GM19397 (cell line): ENCODE measurements at regions not wholly inside any gene's neighbourhood (a gene's known extent, or its start where the extent isn't known, plus 50 kb on each side); places are given as distances from the start of the nearest gene placed in this dataset.

Source experiments
- ATAC-seq: cut with Tn5 transposase; IDR thresholded peaks from one replicate; pipeline ENCODE4 v1.9.1; 2021; ENCODE audit warnings: mild to moderate bottlenecking, moderate library complexity; ENCODE audit not compliant: unreplicated experiment

GRCh38 chr2:219692521-219692920 lies 65.1 kb downstream of the SLC4A3 start:
- ATAC-seq, result no peak

GRCh38 chr2:219695145-219695709 lies 67.8 kb downstream of the SLC4A3 start:
- ATAC-seq, result no peak

DNA sequence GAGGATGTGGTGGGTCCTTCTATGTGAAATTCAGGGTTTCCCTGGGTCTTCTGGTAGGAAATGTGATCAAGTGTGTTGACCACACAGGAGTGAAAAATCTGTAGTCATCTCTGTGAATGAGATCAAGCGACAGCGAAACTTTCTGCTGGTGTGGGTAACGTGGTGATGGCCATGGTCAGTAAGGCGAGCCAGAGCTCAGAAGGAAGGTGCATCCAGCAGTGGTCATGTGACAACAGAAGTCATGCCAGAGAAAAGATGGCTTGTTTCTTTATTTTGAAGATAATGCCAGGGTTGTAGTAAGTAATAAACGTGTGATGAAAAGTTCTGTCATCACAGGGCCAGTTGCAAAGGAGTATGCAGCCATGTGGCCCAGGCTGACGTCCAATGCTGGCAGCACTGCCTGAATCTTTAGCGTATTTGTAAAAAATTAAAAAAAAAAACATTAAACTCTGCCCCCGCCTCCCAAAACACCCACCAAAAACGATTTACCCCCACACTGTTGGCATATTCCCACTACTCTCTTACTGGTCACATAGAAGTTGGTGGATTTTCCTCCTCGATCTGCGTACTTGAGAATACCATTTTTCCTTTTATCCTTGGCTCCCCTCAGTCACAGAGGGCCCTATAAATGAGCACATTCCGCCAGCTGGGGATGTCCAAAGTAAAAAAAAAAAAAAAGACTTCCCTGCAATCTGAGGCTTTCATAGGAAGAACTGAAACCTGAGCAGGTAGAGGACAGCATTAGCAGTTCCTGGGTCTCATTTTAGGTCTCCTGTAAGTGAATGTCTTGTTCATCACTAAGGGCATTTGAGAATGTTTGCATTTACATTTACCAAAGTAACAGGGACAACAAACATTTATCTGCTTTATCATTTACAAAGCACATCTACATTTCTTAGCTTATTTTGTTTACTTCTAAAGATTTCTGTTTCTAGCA lies 70.6 kb downstream of the SLC4A3 start:
- no peak for ATAC-seq

DNA sequence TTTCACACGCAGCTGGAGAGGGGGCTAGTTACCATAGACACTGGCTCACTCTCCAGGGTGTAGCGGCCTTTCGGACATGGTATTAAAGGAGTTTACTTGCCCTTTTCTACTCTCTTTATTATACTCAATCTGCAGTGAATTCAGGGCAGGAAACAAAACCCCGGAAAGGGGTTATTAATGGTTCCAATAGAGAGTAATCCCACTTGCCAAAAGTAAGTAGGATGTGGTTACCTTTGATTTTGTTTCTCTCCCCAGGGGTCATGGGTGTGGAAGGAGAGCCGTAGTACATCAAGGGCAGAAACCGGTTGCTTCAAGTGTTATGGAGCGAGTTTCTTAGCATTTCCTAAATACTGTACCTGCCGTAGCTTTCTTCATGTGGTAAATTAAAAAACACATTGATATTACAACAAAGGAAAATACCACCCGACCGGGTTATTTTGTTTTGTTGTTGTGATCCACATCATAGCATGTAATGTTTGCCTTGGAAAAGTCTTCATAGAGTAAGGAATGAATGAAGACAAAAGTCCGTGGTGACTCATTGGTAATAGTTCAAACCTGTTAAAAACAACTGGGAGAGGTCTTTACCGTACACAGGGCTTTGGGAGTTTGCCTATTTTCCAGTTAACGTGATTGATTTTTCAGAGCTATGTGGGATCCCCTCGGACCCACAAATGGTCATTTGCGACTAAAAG lies 71.5 kb downstream of the SLC4A3 start:
- ATAC-seq, result no peak

GRCh38 chr2:219699440-219699821 lies 72.0 kb downstream of the SLC4A3 start:
- no peak for ATAC-seq

DNA sequence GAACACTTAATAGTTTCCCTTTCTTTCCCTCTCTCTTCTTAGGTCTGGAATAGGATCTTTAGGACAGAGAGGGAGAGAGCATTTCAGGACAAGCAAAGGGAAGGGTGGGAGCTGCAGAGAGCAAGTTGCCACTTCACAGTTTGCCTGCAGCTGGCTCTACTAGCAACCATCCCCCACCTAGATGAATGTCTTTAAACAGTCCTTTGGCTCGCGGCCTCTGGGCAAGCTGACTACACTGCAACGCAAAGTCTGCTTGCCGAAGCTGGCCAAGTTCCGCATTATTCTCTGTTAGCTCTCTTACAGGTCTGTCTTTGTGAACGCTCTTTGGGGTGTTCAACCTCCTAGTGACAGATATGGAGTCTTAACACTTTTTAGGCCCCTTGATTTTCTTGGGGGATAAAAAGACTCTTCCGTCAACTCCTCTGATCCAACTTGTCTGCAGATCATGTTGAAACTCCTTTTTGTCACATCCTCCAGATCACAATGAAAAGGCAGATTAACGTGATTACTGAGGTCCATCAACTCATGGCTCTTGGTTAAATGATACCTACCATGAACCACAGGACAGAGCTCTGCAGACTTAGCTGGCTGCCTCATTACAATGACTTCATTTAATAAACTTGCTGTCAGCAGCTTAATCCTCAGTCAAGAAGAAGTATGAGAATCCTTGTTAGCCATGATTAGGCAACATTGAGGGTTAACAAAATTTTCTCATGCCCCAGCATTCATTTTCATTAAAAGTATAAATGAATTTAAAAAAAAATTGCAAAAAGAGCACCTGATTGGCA lies 74.6 kb downstream of the SLC4A3 start:
- ATAC-seq, result no peak

DNA sequence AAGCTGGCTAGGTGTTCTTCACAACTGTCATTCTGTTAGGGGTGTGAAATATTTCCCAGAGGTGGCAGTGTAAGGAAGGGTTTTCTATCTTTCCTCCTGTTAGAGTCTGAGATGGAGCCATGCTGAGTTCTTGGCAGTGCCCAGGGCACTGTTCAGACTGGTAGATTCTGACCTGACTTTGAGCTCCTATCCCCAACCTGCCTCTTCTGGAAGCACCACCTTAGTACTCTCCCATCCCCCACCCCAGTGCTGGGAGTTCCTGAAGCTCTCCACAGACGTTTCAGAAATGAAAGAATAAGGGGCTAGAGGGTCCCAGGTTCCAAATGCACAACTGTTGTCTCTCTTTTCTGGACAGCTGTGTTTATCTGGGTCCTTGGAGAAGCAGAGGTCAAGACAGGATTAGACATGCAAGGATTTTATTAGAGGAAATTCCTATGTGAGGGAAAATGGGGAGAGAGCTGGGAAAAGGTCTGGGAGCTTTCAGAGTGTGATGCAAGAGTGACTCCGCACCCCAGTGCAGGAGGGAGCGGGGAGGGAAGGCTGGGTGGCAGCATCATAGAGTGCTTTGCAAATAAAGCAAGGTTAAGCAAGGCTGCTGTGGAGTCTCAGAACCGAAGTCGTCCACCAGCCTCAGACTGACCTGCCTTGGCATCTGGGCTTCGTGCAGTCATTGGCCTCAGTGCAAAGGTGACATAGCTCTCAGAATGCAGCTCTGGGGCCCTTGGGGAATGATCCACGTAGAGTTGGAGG lies 75.5 kb downstream of the SLC4A3 start:
- ATAC-seq, result no peak

- ATAC-seq, result no peak
Observed at GRCh38 chr2:219704878-219705277, 77.4 kb downstream of the SLC4A3 start.

GRCh38 chr2:219706823-219707281 lies 79.4 kb downstream of the SLC4A3 start:
- no peak for ATAC-seq

DNA sequence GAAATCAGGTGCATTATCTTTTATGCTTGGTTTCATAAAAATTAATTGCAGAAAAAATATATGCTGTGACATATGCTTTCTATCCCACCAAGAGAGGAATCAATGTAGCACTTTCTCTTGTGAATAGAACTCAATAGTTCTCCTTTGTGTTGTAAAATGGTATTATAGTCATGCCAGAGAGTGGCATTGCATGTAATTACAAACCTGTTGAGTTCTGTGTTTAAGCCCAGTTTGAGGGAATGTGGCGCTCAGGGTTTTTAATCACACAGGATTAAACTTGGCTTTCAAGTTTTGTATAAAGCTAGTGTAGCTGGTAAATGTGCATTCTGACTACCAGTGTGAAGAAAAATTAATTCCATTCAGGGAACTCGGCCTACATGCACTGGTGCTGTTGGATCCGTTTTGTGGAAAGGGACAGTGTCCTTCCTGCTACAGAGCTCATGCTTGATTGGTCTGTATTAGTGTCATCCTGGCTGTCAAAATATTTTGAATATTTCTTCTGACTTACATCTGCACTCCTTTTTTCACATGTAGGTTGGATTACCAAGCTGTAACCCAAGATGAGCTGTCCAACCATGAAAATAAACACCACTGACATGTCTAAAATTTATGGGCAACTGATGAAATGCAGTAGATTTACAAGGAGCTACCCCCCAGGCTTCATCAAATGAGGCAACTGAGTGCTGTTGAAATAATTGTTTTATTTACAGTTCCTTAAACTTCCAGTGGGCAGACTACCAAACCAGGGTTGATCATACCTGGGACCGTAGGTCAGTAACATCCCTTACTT lies 80.3 kb downstream of the SLC4A3 start:
- ATAC-seq, result no peak

DNA sequence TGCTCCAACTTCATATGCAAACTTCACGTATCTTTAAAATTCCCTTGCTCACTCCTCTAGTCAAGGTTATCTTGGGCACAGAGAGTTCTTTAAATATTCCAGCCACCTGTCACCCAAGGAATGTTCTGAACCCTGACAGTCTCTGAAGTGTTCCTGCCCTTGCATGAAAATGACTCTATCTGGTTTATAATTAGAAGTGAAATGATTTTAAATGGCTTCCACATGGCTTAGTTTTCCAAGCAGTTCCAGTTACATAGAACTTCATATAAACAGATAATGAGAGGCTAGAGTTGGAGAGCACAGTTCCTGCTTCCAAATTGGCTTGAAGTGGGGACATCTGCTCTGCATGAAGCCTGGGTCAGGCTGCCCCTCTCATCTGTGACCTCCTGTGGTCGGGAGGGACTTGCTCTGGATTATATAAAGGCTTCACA lies 81.9 kb downstream of the SLC4A3 start:
- no peak for ATAC-seq

DNA sequence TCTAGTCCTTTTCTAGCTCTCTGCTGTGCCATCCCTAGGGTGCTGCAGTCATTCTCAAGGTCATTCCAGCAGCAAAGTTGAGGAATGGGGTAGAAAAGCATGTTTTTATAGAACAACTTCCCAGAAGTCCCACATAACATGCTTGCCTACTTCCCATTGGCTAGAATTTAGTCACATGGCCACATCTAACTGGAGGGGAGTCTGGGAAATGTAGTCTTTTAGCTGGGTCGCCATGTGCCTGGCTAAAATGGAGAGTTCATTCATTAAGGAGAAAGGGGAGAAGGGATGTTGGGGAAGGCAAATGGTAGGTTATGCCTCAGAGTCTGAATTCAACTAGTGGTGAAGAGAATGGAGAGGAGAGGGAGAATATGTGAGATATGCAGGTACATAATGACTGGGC lies 85.7 kb downstream of the SLC4A3 start:
- no peak for ATAC-seq

- ATAC-seq, result no peak
Observed at GRCh38 chr2:219714681-219715400, 87.4 kb downstream of the SLC4A3 start.

- no peak for ATAC-seq
Observed at GRCh38 chr2:219718066-219718465, 90.6 kb downstream of the SLC4A3 start.

GRCh38 chr2:219719521-219719920 lies 92.1 kb downstream of the SLC4A3 start:
- ATAC-seq, result no peak

DNA sequence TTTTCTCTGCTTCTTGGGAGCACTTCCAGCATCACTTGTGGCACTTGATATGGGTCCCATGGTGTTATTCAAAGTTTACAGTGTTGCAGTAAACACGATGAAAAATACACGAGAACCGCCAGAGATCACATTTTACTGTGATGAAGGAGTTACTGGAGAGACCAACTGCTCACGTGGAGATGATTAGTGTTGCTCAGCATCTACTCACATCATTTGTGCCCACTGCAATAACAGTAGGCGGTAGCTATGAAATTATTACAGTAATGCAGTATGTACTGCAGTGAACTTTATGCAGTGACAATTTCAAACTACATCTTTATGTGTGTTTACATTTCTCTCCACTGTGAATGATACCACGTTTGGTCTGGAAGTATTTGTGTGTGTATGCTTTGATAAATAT lies 93.5 kb downstream of the SLC4A3 start:
- no peak for ATAC-seq

DNA sequence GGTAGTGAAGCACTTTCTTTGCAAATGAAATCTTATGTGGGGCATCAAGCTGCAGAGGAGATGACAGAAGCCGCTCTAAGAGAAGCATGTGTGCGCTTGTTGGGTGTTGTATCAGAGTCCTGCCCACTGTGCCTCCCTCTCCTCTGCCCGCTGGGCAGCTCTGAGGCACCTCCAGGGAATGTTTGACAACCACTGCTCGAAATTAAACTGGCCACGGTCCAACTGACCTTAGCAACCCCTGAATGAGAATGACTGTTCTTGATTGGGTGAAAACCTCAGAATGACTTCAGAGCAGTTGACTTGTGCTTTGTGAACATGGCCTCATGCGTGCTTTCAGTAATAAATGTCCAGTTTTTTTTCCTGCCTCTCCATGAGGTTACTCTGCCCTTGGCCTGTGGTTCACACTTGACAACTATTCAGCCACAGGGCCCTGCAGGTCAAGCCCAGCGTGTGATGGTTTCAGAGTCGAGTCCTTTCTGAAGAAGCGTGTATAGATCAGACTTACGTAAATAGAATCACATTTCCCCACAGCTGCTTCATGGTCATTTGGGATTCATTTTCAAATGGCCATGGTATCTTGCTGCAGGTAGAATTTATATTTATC lies 94.9 kb downstream of the SLC4A3 start:
- ATAC-seq, result no peak

DNA sequence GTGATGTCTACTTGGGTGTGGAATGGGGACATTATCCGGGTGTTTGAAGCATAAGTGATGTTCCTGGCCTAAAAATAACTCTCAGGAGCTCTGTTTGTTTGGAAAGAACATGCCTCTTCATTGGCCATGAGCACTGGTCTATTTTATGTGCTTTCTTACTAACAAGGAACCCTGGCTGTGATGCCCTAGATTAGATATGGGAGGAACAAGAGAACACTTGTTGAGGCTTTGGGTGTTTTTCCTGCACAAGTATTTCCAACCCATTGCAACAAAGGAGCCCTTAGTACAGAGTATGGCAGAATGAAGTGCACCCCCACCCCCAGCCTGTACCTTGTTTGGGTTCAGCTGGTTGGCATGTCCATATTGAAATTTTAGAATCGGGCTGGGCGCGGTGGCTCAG lies 95.9 kb downstream of the SLC4A3 start:
- no peak for ATAC-seq
